ENCODE measurements at regions not wholly inside any gene's neighbourhood (a gene's known extent, or its start where the extent isn't known, plus 50 kb on each side); places are given as distances from the start of the nearest gene placed in this dataset.

GRCh38 chr10:129275886-129276285, 191.2 kb upstream of the MGMT start:
- TF ChIP-seq EZH2 (IDR thresholded peaks at IDR 0.05; ENCODE audit: borderline replicate concordance, low read depth, low read length, severe bottlenecking) (no peak), FOS (IDR thresholded peaks at IDR 0.05; ENCODE audit: borderline replicate concordance, insufficient read depth, low read length) (no peak), CTCF (IDR thresholded peaks at IDR 0.05; ENCODE audit: extremely low read depth in 1 of 2, insufficient read depth in 1 of 2, low read depth in 1 of 2, low read length in 2 of 2) (no peak)
